GM18508 (cell line): ENCODE measurements at regions not wholly inside any gene's neighbourhood (a gene's known extent, or its start where the extent isn't known, plus 50 kb on each side); places are given as distances from the start of the nearest gene placed in this dataset.

Experiments
- ATAC-seq: cut with Tn5 transposase; IDR thresholded peaks from one replicate; pipeline ENCODE4 v1.9.1; 2021; ENCODE audit warnings: moderate number of reproducible peaks; ENCODE audit not compliant: insufficient read depth, unreplicated experiment

DNA sequence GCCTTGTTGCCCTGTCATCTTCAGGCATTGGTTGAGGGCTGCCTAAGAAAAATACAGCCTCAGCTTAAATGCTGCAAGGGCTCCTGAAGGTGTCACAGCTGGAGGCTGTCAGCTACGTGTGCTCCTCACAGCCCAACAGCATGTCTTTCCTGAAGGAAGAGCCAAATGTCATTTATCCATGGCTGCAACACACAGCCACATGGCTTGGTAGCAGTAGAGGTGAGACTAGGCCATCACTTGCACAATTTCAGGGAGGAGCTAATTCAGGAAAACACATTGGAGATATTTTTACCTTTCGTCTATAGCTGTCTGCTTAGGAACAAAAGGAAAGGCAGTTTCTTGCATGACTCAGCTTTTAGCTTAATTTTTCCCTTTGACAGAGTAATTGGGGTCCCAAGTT lies 260.7 kb downstream of the SYK start:
- ATAC-seq: no peak

DNA sequence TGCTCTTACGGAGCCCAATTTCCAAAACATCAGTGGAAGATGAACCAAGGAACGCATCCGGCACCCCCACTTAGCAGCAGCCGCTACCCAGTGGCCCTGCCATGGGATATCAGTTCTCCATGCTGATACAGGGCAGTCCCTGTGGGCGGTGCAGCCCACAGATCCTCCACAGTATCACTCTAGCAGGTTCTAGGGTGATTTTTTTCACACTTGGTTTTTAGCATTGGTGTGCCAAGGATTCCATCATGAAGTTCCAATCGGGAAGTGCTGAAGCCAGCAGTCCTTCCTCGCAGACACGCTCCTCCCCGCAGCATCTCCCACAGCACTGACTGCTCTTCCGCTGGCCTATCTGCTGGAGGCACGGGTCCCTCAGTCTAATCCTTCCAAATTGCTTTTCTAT lies 261.9 kb downstream of the SYK start:
- ATAC-seq: no peak

- no peak for ATAC-seq
Measured at GRCh38 chr9:91065231-91066041, 263.8 kb downstream of the SYK start.

- no peak for ATAC-seq
Measured at GRCh38 chr9:91066042-91066415, 264.4 kb downstream of the SYK start.

- ATAC-seq: no peak
Measured at GRCh38 chr9:91066856-91067255, 265.2 kb downstream of the SYK start.

DNA sequence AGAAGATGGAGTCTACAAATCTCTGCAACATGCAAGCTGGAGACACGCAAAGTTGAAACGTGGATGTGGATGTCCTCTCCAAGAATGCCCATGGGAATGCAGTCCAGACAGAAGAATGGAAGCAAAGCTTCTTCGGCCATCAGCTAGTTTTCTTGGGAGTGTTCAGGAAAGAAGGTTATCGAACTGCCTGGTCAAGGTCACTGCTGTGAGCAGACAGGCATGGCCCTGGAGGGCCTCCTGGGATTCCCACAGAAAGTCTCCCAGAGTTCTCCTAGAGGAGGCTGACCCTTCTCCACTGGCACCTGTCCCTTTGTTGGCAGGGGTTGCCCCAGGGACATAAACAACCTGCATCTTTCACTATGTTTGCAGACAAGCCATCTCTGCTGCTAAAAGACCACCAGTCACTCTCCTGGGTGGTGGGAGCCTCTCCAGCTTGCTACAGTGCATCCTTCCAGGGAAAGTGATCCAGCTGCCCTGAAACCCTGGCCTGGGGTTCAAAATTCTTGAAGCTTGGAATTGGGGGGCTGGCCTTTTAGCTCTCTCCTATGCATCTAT lies 265.8 kb downstream of the SYK start:
- no peak for ATAC-seq

- ATAC-seq: no peak
Measured at GRCh38 chr9:91071184-91071990, 269.8 kb downstream of the SYK start.

GRCh38 chr9:91073049-91073810 lies 271.6 kb downstream of the SYK start:
- ATAC-seq: no peak

- no peak for ATAC-seq
Measured at GRCh38 chr9:91073811-91074771, 272.5 kb downstream of the SYK start.

DNA sequence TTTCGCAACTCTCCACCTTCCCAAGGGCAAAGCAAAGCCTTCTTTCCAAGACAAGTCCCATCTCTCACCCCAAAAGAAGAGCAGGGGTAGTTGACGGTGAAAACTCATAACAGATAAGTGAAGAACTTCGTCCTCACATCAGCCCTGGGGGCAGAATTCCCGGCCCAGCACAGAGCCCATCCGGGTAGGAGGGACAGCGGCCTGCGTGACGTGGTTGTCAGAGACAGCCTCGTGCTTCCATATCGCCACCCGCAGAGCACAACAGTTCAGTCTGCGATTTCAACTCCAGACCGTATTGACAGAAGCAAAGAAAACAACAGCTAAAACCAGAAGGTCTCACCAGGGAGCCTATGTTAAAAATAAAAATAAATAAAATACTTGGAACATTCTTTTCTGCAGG lies 273.2 kb downstream of the SYK start:
- no peak for ATAC-seq

DNA sequence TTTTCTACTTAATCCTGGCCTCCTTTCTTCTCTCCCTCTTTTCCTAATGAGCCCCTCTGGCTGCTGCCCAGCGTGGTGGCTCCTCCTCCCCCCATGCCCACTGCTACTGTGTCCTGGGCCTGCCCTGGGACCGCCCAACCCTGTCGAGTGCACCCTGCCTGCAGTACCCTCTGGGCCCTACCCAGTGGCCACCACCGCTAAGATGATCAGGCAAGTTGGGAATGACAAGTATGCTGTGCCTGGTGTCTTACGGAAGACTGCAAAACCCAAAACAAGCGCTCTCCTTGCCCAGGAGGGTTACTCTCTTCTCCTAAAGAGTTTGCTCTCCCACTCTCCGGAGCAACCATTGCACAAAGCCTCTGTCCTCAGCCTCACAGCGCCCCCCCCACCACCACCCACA lies 273.7 kb downstream of the SYK start:
- no peak for ATAC-seq

GRCh38 chr9:91077624-91078368 lies 276.2 kb downstream of the SYK start:
- no peak for ATAC-seq

DNA sequence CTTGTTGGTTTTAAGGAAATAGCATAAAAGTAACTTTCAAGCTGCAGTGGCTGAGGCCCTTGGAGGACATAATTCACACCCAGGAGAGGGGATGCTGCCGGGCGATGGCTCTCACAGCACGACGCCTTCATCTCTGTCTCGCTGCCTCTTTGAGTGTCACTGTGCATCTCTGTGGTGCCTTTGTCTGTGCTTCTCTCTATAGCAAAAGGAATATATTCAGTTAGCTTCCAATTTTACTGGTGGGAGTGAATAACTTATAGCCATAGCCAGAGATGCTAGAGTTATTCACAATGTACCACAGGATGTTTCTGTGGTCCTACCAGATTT lies 276.7 kb downstream of the SYK start:
- no peak for ATAC-seq

- no peak for ATAC-seq
Measured at GRCh38 chr9:91082731-91083130, 279.0 kb downstream of the AUH start.

- no peak for ATAC-seq
Measured at GRCh38 chr9:91084896-91085516, 276.7 kb downstream of the AUH start.

DNA sequence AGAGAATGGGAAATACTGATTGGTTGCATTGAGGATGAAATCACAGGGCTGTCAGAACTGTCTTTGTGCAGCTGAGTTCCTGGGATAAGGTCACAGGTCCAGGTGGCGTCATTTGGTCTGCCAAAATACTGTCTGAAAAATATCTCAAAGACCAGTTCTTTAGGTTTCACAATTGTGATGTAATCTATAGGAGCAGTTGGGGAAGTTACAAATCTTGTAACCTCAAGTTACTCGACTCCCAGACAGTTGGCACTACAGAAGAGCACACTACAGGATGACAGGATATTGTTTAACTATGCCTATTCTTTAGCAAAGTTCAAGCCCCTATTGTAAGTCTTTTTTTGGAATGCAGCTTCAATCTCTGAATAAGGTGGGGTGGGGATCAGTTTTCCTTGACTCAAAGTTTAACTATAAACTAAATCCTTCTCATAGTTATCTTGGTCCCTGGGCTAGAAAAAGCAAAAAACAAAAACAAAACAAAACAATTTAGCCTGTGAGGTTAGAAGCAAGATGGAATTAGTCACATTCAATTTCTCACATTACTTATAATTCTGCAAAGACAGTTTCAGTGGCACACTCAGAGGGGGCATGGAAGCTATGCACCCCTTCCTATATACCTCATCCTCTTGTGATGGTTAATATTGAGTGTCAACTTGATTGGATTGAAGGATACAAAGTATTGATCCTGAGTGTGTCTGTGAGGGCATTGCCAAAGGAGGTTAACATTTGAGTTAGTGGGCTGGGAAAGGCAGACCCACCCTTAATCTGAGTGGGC lies 276.0 kb downstream of the AUH start:
- ATAC-seq: no peak

DNA sequence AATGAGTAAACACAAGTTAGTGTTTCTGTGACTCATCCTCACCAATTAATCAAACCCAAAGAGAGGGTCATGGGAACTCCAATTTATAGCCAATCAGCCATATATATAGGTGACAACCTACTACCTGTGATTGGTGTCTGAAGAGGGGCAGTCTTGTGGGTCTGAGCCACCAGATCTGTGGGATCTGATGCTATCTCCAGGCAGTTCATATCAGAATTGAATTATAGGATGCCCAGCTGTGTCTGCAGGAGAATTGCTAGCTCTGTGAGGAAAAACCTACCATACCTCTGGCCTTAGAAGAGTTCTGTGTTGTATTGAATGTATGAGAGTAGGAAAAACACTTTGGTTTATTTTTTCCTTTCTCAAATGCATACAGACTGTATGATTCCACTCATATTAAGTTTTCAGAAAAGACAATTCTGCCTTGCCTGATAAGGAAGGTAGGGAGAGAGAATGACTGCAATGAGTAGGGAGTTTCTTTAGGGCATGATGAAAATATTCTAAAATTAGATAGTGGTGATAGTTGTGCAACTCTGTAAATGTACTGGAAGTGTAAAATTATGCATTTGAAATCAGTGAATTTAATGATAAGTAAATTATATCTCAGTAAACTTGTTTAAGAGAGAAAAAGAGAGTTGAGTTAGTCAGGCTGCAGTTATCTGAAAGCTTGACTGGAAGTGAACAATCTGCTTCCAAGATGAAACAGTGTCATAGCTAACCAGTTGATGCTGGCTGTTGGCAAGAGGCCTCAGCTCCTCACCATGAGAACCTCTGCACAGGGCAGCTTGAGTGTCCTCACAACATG lies 274.9 kb downstream of the AUH start:
- ATAC-seq: no peak
